ENCODE measurements at regions not wholly inside any gene's neighbourhood (a gene's known extent, or its start where the extent isn't known, plus 50 kb on each side); places are given as distances from the start of the nearest gene placed in this dataset.

- TF ChIP-seq CTCF (conservative IDR thresholded peaks at IDR 0.05; ENCODE audit: low read depth, low read length), result no peak
- no peak for TF ChIP-seq MAZ (IDR thresholded peaks at IDR 0.05; ENCODE audit: borderline replicate concordance, low read depth, low read length)
- no peak for TF ChIP-seq RAD21 (IDR thresholded peaks at IDR 0.05; ENCODE audit: low read length)
- TF ChIP-seq CEBPB (IDR thresholded peaks at IDR 0.05; ENCODE audit: low read depth, low read length), result no peak
- TF ChIP-seq POLR2A (IDR thresholded peaks at IDR 0.05; ENCODE audit: low read depth, low read length), result no peak
These were observed 53.8 kb upstream of the PRSS23 start for GRCh38 chr11:86746514-86746913.
